ENCODE measurements at regions not wholly inside any gene's neighbourhood (a gene's known extent, or its start where the extent isn't known, plus 50 kb on each side); places are given as distances from the start of the nearest gene placed in this dataset.
"Not testable (repeated sequence)": the region's sequence is repeated elsewhere in the genome, so short reads cannot be mapped to it uniquely, and the experiment has no call there.

DNA sequence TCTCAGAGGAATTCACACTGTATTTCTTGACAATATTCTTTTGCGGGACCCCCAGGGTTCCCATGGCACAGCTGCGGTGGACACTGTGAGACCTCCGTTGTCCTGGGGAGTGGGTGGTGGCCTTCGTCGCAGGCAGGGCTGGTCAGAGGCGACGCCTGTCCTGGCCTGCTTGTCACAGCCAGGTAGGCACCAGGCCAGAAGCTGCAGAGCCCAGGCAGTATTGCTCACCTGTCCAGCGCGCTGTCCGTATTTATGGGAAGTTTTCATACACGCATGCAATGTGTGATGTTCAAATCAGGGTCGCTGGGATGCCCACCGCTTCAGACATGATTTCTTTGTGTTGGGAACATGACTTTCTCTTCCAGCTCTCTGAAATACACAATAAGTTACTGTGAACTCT lies 126.6 kb downstream of the RTP5 start:
- Histone ChIP-seq H3K4me3 (no peak overlapping the region), H3K27ac (no peak overlapping the region)
- TF ChIP-seq, protein P1, sequence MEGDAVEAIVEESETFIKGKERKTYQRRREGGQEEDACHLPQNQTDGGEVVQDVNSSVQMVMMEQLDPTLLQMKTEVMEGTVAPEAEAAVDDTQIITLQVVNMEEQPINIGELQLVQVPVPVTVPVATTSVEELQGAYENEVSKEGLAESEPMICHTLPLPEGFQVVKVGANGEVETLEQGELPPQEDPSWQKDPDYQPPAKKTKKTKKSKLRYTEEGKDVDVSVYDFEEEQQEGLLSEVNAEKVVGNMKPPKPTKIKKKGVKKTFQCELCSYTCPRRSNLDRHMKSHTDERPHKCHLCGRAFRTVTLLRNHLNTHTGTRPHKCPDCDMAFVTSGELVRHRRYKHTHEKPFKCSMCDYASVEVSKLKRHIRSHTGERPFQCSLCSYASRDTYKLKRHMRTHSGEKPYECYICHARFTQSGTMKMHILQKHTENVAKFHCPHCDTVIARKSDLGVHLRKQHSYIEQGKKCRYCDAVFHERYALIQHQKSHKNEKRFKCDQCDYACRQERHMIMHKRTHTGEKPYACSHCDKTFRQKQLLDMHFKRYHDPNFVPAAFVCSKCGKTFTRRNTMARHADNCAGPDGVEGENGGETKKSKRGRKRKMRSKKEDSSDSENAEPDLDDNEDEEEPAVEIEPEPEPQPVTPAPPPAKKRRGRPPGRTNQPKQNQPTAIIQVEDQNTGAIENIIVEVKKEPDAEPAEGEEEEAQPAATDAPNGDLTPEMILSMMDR (IDR thresholded peaks at IDR 0.05) = no peak
- peak; percentile 35 for DNase-seq (ENCODE audit: low spot score)

DNA sequence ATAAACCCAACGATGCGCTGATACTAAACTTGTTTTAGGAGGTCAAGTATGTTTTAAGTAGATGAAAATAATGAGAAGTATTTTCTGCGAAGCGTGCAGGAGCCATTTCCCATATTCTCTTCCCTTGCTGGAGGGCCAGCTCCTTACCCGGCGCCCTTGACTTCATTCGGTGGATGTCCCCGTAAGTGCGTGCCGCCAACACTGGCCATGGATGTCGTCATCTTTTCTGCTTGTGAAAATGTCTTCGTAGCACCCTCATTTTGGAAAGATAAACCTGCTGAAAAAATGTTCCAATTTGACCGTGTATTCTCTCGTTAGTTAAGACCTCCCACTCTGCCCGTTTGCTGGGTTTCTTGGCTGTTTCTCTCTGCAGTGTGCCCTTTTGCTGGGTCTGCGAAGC lies 127.5 kb downstream of the RTP5 start:
- TF ChIP-seq, protein P1 (IDR thresholded peaks at IDR 0.05) = no peak
- no peak overlapping the region for H3K27ac ChIP-seq
- peak; percentile 17 for DNase-seq (ENCODE audit: low spot score)
- no peak overlapping the region for H3K4me3 ChIP-seq

DNA sequence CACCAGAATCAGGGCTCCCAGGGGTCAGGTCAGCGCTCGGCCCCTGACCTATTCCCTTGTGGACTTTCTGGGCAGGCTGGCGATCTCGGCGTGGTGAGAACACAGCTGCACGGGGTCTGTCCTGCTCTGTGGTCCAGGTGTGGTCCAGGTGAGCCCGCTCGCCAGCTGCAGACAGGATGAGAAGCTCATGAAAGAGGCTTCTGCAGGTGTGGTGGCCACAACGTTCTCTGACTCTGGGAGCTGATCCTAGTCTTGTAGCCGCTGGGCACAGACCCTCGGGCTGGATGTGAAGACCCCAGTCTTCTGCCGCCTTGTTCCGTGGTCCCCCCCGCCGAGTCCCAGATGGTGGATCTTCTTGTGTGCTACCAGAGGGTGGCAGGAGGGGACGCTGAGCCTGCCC lies 129.7 kb downstream of the RTP5 start:
- DNase-seq (ENCODE audit: low spot score) = peak; percentile 54
- TF ChIP-seq, protein P1 (IDR thresholded peaks at IDR 0.05) = no peak

DNA sequence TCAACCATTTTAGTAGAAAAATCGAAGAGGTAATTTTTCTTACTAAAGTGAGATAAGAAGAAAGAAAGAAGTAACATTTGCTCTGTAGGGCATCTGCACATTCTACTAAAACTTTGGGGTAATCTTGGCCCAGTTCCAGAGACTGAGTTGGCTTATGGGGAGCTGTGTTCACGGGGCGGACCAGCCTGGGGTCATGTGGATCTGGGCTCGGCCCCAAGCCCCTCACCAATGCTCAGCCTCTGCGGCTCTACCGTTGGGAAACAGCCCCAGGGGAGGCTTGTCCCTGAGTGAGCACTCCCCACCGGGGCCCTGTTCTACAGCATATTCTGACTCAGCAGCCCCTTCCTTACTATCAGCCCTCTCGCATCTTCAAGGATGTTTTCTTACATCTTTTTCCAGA lies 132.3 kb downstream of the RTP5 start:
- peak; percentile 21 for DNase-seq (ENCODE audit: low spot score)
- no peak overlapping the region for H3K4me3 ChIP-seq
- no peak overlapping the region for H3K27ac ChIP-seq
- TF ChIP-seq, protein P1 (IDR thresholded peaks at IDR 0.05) = no peak

More for the DNA sequence above, 129.7 kb downstream of the RTP5 start:
- no peak overlapping the region for H3K4me3 ChIP-seq
- H3K27ac ChIP-seq = no peak overlapping the region

DNA sequence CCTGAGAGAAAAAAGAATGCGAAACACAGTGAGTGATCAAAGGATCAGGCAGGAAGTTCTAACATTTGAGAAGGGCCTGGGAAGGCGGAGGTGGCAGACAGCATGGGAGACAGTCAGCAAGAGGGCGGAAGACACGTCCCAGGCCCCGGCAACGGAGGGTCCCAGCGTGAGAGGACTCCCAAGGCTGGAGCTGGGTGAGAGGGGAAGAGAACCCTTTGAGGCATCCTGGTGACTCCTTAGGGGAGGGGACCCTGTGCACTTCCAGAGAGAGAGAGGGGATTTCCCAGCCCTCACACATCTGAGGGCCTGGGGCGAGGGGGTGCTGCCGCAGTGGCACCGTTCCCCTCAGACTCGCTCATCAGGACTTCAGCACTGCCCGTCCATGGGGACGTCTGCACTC lies 133.4 kb downstream of the RTP5 start:
- no peak overlapping the region for H3K27ac ChIP-seq
- peak; percentile 53 for DNase-seq (ENCODE audit: low spot score)
- TF ChIP-seq, protein P1 (IDR thresholded peaks at IDR 0.05) = no peak
- H3K4me3 ChIP-seq = no peak overlapping the region

DNA sequence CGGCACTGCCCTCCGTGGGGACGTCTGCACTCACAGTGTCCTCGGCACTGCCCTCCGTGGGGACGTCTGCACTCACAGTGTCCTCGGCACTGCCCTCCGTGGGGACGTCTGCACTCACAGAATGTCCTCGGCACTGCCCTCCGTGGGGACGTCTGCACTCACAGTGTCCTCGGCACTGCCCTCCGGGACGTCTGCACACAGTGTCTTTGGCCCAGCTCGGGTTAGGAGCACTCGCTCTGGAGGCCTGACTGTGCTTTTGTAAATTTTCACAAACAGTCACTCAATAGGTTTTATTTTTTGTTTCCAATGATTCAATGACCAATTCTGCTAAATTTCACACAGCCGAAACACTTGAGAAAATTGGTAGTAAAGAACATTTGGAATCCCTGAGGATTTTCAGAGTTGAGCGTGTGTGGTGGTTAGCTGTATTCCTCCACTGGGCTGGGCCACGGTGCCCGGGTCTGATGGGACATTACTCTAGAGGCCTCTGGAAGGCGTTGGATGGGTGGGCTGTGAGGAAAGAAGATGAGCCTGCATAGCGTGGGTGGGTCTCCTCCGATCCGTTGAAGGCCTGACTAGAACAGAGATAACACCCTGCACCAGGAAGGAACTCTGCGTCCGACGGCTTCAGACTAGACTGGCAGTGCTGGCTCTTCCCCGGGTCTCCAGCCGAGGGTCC lies 134.8 kb downstream of the RTP5 start:
- Histone ChIP-seq H3K27ac (no peak overlapping the region), H3K4me3 (no peak overlapping the region)
- TF ChIP-seq, protein P1 (IDR thresholded peaks at IDR 0.05) = no peak
- DNase-seq (ENCODE audit: low spot score) = peak; percentile 33

DNA sequence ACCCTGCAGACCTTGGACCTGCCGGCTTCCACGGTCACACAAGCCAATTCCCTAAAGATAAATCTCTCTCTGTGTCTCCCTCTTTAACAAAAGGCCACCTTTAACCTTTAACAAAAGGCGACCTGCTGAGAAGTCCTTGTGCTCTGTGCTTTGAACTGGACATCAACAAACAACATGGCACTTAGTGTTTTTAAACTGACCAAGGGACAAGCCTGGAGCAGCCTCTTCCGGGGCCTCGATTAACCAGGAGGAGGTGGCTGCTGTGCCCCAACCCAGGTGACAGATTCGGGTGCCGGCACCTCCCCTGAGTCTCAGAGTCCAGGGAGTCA lies 135.3 kb downstream of the RTP5 start:
- H3K27ac ChIP-seq = no peak overlapping the region
- H3K4me3 ChIP-seq = no peak overlapping the region
- no peak for DNase-seq (ENCODE audit: low spot score)
- TF ChIP-seq, protein P1 (IDR thresholded peaks at IDR 0.05) = no peak

DNA sequence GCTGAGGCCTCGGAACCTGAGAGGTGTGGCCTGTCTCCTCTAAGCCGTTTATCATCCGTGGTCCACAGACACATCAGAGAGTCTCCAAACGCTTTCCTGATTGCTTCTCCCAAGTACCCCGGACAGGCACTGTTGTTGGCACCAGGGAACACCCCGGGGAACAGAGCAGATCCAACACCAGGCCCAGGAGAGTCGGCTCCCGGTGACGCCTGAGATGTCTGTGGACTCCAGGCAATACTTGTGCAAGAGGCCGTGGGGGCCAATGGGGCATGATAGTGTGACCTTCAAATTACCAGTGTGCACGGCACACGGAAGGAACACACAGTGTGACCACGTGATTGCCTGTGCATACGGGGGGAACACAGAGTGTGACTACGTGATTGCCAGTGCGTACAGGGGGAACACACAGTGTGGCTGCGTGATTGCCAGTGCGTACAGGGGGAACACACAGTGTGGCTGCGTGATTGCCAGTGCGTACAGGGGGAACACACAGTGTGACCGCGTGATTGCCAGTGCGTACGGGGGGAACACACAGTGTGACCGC lies 136.6 kb downstream of the RTP5 start:
- not testable (repeated sequence) for H3K27ac ChIP-seq, H3K4me3 ChIP-seq
- DNase-seq (ENCODE audit: low spot score) = peak; percentile 55

DNA sequence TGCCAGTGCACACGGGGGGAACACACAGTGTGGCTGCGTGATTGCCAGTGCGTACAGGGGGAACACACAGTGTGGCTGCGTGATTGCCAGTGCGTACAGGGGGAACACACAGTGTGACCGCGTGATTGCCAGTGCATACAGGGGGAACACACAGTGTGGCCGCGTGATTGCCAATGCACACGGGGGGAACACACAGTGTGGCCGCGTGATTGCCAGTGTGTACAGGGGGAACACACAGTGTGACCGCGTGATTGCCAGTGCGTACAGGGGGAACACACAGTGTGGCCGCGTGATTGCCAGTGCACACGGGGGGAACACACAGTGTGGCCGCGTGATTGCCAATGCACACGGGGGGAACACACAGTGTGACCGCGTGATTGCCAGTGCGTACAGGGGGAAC lies 139.4 kb downstream of the RTP5 start:
- not testable (repeated sequence) for DNase-seq (ENCODE audit: low spot score); H3K27ac ChIP-seq; H3K4me3 ChIP-seq

DNA sequence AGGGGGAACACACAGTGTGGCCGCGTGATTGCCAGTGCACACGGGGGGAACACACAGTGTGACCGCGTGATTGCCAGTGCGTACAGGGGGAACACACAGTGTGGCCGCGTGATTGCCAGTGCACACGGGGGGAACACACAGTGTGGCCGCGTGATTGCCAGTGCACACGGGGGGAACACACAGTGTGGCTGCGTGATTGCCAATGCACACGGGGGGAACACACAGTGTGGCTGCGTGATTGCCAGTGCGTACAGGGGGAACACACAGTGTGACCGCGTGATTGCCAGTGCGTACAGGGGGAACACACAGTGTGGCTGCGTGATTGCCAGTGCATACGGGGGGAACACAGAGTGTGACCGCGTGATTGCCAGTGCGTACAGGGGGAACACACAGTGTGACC lies 140.3 kb downstream of the RTP5 start:
- not testable (repeated sequence) for DNase-seq (ENCODE audit: low spot score); H3K4me3 ChIP-seq; H3K27ac ChIP-seq
